SK-N-SH (cell line): ENCODE measurements at regions not wholly inside any gene's neighbourhood (a gene's known extent, or its start where the extent isn't known, plus 50 kb on each side); places are given as distances from the start of the nearest gene placed in this dataset.
"Not testable (repeated sequence)": the region's sequence is repeated elsewhere in the genome, so short reads cannot be mapped to it uniquely, and the experiment has no call there.

Experiments
- TF ChIP-seq, protein P1 (sequence below): fragments of 200-600 bp; sonication (generic); IDR thresholded peaks from 2 replicates; pipeline ENCODE4 v1.6.1; 2017; ENCODE audit warnings: antibody characterized with exemption, mild to moderate bottlenecking, moderate library complexity
- TF ChIP-seq, protein P2 (sequence below): IDR thresholded peaks from 2 replicates; pipeline ENCODE4 v1.4.0; 2012; ENCODE audit warnings: low read depth

DNA sequence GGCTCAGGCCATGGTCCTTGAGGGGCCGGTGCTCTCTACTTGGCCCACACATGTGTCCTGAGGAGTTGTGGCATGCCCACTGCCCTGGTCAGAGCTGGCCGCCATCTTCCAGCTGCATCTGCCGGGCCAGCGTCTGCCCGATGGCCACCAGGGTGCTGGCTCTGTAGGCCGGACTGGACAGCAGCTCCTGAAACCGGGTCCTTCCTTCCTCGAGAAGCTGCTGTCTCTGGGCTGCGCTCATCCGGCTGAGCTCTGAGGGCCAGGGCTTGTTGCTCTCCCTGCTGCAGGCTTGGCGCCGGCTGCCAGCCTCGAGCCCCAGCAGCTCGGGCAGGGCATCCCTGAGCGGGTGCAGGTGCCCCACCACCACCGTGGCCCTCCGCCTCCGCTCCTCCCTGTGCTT is 182.1 kb downstream of the POTEC start:
- TF ChIP-seq, protein P1, sequence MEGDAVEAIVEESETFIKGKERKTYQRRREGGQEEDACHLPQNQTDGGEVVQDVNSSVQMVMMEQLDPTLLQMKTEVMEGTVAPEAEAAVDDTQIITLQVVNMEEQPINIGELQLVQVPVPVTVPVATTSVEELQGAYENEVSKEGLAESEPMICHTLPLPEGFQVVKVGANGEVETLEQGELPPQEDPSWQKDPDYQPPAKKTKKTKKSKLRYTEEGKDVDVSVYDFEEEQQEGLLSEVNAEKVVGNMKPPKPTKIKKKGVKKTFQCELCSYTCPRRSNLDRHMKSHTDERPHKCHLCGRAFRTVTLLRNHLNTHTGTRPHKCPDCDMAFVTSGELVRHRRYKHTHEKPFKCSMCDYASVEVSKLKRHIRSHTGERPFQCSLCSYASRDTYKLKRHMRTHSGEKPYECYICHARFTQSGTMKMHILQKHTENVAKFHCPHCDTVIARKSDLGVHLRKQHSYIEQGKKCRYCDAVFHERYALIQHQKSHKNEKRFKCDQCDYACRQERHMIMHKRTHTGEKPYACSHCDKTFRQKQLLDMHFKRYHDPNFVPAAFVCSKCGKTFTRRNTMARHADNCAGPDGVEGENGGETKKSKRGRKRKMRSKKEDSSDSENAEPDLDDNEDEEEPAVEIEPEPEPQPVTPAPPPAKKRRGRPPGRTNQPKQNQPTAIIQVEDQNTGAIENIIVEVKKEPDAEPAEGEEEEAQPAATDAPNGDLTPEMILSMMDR: not testable (repeated sequence)
- TF ChIP-seq, protein P2, sequence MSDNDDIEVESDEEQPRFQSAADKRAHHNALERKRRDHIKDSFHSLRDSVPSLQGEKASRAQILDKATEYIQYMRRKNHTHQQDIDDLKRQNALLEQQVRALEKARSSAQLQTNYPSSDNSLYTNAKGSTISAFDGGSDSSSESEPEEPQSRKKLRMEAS: not testable (repeated sequence)
